Heart left ventricle (tissue), 16 donors: ENCODE measurements at regions not wholly inside any gene's neighbourhood (a gene's known extent, or its start where the extent isn't known, plus 50 kb on each side); places are given as distances from the start of the nearest gene placed in this dataset.

Source experiments
- ATAC-seq, 4 donors: fragments of 200-7000 bp; cut with Tn5 transposase; one replicate each; pipeline ENCODE4 v1.9.1; 2020 to 2022; ENCODE audit warnings: moderate library complexity in 4 of 4, mild to moderate bottlenecking in 3 of 4, moderate number of reproducible peaks in 1 of 4
- DNase-seq, 5 donors: peaks; one replicate each; pipeline ENCODE4 v3.0.0-alpha.2; 2020
- H3K27ac ChIP-seq, 12 donors: fragments of 200-600 bp; sonication (generic) in 4 of 12; one replicate each; pipeline versions ENCODE4 v1.5.0 to v1.8.0; 2016 to 2022; ENCODE audit warnings: mild to moderate bottlenecking in 2 of 12
- H3K27me3 ChIP-seq, 9 donors: fragments of 200-600 bp; sonication (generic) in 2 of 9; one replicate each; pipeline versions ENCODE4 v1.5.1 to v1.8.0; 2016 to 2022; ENCODE audit warnings: mild to moderate bottlenecking in 3 of 9
- H3K36me3 ChIP-seq, 9 donors: fragments of 200-600 bp; sonication (generic) in 2 of 9; one replicate each; pipeline versions ENCODE4 v1.5.0 to v1.8.0; 2018 to 2022; ENCODE audit warnings: mild to moderate bottlenecking in 2 of 9
- H3K4me1 ChIP-seq, 12 donors: fragments of 200-600 bp; sonication (generic) in 4 of 12; one replicate each; pipeline versions ENCODE4 v1.5.0 to v1.8.0; 2016 to 2022; ENCODE audit warnings: mild to moderate bottlenecking in 3 of 12
- H3K4me3 ChIP-seq, 12 donors: fragments of 200-600 bp; sonication (generic) in 4 of 12; one replicate each; pipeline versions ENCODE4 v1.5.0 to v1.8.0; 2017 to 2022; ENCODE audit warnings: mild to moderate bottlenecking in 9 of 12, moderate library complexity in 4 of 12
- H3K9me3 ChIP-seq, 12 donors: fragments of 200-600 bp; sonication (generic) in 4 of 12; one replicate each; pipeline versions ENCODE4 v1.5.0 to v1.8.0; 2016 to 2022; ENCODE audit warnings: mild to moderate bottlenecking in 1 of 12
- POLR2A ChIP-seq, 2 donors: fragments of 450-650 bp; IDR thresholded peaks; one replicate each; pipeline ENCODE4 v1.6.1; 2017; ENCODE audit warnings: antibody characterized with exemption in 2 of 2, mild to moderate bottlenecking in 2 of 2, moderate library complexity in 2 of 2
- WGBS, 4 donors: extraction: QIAGEN DNeasy Blood & Tissue Kit in 2 of 4; methylation state at CpG; one replicate each; pipeline versions ENCODE4 v1.1.5 to v1.1.7; 2013 to 2018; 5-methylcytosine and 5-hydroxymethylcytosine counted together
- intact Hi-C, 10 donors: fragments of 100-400 bp; cut with DNase I; formaldehyde crosslinking; loops; one replicate each; pipeline versions ENCODE4 v1.11.1 to v1.14.2; 2022
- TF ChIP-seq, protein P1 (sequence below), 12 donors: fragments of 200-600 bp; sonication (generic) in 4 of 12; IDR thresholded peaks; one replicate each; pipeline versions ENCODE4 v1.5.0 to v1.8.0; 2018 to 2022; ENCODE audit warnings: antibody characterized with exemption in 12 of 12, mild to moderate bottlenecking in 5 of 12
- donor health status: ischemic (EF 13 %, LVEDD 7.1; RV severe dilation, severe dysfunction).
- donor health status: healthy with polysubstance abuse.
- donor health status: DM: no; HTN: yes; CAD: no.
- donor health status: DM: no; HTN: no; CAD: no.
- donor health status: ischemic (EF 25% LVEDD 6.9; RV normal size, moderate dysfunction).
- donor health status: ischemic (EF 25% LVEDD 5.7; RV mildly dilated, moderate dysfunction).
- donor health status: healthy.
- donor health status: DM: yes; HTN: yes; CAD: no.
- donor health status: ischemic (EF 35%, LVEDD 5.7; RV mildly dilated, moderate dysfunction).
- donor health status: nonischemic (EF 11% LVEDD 7.7; RV severe dilation, severe dysfunction).
- donor health status: DM: yes; HTN: yes; CAD: no.
- donor health status: PGD.
- donor health status: ischemic (EF 29% LVEDD 5.4; RV normal size, mild dysfunction).
- donor health status: nonischemic (EF 23%, LVEDD 6.1; RV moderate dilation, normal function).

DNA sequence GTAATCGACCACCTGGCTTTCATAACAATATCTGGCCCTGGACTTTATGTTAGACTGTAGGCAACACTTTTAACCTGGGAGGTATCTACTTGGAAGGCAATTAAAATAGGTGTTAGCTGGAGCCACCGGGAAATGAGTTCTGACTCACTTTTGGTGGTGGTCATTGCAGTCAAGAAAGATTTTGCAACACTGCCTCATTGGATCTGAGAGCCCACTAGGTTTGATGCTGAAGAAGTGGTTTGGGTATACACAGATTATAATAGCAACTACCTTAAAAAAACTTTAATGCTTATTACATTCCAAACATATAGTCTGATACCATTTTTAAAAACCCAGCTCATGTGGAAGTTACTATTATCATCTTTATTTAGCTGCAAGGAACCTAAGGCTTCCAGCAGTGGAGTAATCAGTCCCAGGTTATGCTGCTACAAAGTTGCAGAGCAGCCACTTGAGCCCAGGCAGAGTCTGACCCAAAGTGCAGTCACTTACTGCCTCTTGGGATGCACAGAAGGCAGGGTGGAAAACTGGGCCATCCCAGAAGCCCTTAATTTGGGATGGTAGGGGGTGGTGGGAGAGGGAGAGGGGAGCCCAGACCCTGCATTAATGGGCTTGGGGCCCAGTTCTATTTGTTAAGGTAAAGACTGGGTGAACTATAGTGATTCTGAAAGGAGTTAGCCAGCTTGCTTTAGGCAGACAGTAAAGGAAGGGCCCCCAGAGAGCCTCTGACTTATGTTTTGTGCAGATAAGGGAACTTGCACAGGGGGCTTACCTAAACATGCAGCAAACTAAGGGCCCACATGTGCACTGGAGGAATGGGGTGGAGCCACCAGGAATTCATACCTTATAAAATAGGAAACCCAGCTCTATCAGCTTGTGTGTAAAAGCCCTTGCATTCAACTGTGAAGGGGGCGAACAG, 149.4 kb downstream of the SNX19 start:
- peaks cover 0 to 6% (median 0%) of the 10 kb centered on the region in 12 donors for H3K9me3 ChIP-seq
- H3K27ac ChIP-seq: no peak overlapping the region
- H3K4me1 ChIP-seq: peaks cover 0 to 17% (median 2%) of the 10 kb centered on the region in 12 donors
- ATAC-seq: no peak
- intact Hi-C loops: no loop called here
- H3K4me3 ChIP-seq: no peak overlapping the region
- no peak for DNase-seq
- no peaks in the 10 kb centered on the region for H3K27me3 ChIP-seq
- 78 to 86% (median 80%) methylated on average over 3 of the region's 3 CpGs for WGBS, 4 donors
- H3K36me3 ChIP-seq: no peaks in the 10 kb centered on the region
- TF ChIP-seq, protein P1, sequence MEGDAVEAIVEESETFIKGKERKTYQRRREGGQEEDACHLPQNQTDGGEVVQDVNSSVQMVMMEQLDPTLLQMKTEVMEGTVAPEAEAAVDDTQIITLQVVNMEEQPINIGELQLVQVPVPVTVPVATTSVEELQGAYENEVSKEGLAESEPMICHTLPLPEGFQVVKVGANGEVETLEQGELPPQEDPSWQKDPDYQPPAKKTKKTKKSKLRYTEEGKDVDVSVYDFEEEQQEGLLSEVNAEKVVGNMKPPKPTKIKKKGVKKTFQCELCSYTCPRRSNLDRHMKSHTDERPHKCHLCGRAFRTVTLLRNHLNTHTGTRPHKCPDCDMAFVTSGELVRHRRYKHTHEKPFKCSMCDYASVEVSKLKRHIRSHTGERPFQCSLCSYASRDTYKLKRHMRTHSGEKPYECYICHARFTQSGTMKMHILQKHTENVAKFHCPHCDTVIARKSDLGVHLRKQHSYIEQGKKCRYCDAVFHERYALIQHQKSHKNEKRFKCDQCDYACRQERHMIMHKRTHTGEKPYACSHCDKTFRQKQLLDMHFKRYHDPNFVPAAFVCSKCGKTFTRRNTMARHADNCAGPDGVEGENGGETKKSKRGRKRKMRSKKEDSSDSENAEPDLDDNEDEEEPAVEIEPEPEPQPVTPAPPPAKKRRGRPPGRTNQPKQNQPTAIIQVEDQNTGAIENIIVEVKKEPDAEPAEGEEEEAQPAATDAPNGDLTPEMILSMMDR (IDR thresholded peaks at IDR 0.05): no peak
- no peak for TF ChIP-seq POLR2A (IDR thresholded peaks at IDR 0.05)

DNA sequence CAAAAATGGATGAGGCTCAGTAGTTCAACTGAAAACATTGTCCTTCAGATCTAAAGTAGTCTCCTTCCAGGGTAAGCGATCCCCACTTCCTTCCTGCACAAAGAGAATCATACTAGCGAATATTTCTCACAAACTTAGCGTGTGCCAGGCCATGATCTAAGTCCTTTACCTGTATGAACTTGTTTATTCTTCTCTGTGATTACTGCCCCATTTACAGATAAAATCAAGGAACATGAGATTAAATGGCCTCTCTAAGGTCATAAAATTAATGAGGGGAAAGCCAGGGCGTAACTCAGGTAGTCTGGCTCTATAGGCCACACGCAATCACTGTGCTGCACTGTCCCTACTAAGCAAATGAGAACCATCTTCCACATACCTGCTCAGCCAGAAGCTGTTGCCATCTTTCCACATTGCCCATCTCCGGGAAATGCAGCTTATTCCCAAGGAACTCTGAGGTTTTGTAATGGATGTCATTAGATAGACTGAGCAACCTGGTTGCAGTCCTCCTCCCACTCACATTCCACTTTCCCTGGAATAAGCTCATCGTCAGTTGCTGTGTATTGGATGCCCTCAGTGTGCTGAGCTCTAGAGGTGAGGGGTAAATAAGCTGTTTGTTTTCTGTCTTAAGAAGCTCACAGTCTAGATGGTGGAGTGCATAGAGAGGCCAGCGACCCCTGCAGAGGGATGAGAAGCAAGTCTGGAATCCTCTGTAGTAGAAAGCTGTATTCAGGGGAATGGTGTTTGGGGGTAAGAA, 146.3 kb downstream of the SNX19 start:
- ATAC-seq (no peak), DNase-seq (no peak)
- intact Hi-C loops: loop anchor here in 1 of 10 donors (10.0 kb wide), 1 partner anchor 85 kb away; no protein-coding TSS in a partner anchor
- H3K4me1 ChIP-seq: peaks cover 0 to 34% (median 15%) of the 10 kb centered on the region in 12 donors
- H3K9me3 ChIP-seq: peaks cover 0 to 6% (median 0%) of the 10 kb centered on the region in 12 donors
- no peaks in the 10 kb centered on the region for H3K27me3 ChIP-seq
- no peak overlapping the region for H3K27ac ChIP-seq
- 91 to 95% (median 93%) methylated on average over 8 of the region's 8 CpGs for WGBS, 4 donors
- no peaks in the 10 kb centered on the region for H3K36me3 ChIP-seq
- TF ChIP-seq, protein P1 (IDR thresholded peaks at IDR 0.05): no peak
- no peak for TF ChIP-seq POLR2A (IDR thresholded peaks at IDR 0.05)
- no peak overlapping the region for H3K4me3 ChIP-seq

DNA sequence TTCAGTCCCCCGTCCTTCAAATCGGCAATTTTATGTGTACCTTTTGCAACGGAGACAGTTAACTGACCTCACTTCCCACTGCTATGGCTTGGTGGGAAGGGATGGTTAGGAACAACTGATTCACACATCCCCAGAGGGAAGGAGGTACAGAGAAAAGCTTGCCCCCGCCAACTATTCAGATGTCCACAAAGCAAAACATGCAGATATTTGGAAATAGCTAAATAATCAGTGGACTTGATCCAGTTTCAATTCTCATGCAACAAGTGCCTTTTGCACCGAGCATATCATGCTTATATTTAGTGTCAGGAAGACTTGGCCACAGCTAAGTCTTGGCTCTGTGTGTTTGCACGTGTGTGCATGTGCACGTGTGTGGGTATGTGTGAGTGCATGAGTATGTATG, 144.6 kb downstream of the SNX19 start:
- no peak for DNase-seq
- TF ChIP-seq, protein P1 (IDR thresholded peaks at IDR 0.05): no peak
- no peak for TF ChIP-seq POLR2A (IDR thresholded peaks at IDR 0.05)
- peak in 1 of 4 donors; percentile 33 for ATAC-seq
- intact Hi-C loops: loop anchor here in 1 of 10 donors (10.0 kb wide), 1 partner anchor 87 kb away; no protein-coding TSS in a partner anchor
- Histone ChIP-seq H3K4me1 (peaks cover 0 to 41% (median 22%) of the 10 kb centered on the region in 12 donors), H3K27me3 (no peaks in the 10 kb centered on the region), H3K27ac (no peak overlapping the region), H3K36me3 (no peaks in the 10 kb centered on the region), H3K4me3 (no peak overlapping the region), H3K9me3 (peaks cover 0 to 6% (median 0%) of the 10 kb centered on the region in 12 donors)
- 56 to 76% (median 71%) methylated on average over 7 of the region's 7 CpGs for WGBS, 4 donors
